Keratinocyte (primary cell): ENCODE measurements at regions not wholly inside any gene's neighbourhood (a gene's known extent, or its start where the extent isn't known, plus 50 kb on each side); places are given as distances from the start of the nearest gene placed in this dataset.

Source experiments
- EZH2 ChIP-seq: IDR thresholded peaks from one replicate; pipeline ENCODE4 v1.6.1; 2012; ENCODE audit warnings: inconsistent platforms, mild to moderate bottlenecking, low read length, moderate library complexity
- TF ChIP-seq, protein P1 (sequence below), 3 experiments: IDR thresholded peaks in 1 of 3; conservative IDR thresholded peaks in 1 of 3; optimal IDR thresholded peaks in 1 of 3; 2 replicates in 2 of 3; 3 replicates in 1 of 3; pipeline versions ENCODE3 to v1.5.1; 2011; ENCODE audit warnings: low read length in 3 of 3, mild to moderate bottlenecking in 3 of 3, moderate library complexity in 2 of 3, control low read depth in 1 of 3, inconsistent platforms in 1 of 3; ENCODE audit not compliant: insufficient read depth in 2 of 3; ENCODE audit errors: extremely low read depth in 1 of 3

- TF ChIP-seq, protein P1, sequence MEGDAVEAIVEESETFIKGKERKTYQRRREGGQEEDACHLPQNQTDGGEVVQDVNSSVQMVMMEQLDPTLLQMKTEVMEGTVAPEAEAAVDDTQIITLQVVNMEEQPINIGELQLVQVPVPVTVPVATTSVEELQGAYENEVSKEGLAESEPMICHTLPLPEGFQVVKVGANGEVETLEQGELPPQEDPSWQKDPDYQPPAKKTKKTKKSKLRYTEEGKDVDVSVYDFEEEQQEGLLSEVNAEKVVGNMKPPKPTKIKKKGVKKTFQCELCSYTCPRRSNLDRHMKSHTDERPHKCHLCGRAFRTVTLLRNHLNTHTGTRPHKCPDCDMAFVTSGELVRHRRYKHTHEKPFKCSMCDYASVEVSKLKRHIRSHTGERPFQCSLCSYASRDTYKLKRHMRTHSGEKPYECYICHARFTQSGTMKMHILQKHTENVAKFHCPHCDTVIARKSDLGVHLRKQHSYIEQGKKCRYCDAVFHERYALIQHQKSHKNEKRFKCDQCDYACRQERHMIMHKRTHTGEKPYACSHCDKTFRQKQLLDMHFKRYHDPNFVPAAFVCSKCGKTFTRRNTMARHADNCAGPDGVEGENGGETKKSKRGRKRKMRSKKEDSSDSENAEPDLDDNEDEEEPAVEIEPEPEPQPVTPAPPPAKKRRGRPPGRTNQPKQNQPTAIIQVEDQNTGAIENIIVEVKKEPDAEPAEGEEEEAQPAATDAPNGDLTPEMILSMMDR (optimal IDR thresholded peaks at IDR 0.05 in 1 of 3, IDR thresholded peaks at IDR 0.05 in 1 of 3, conservative IDR thresholded peaks at IDR 0.05 in 1 of 3; ENCODE audit: extremely low read depth in 1 of 3, insufficient read depth in 2 of 3, low read length in 3 of 3) = no peak
- TF ChIP-seq EZH2 = no peak
Measured at GRCh38 chr13:18739310-18739709, 442.3 kb downstream of the TUBA3C start.
